ENCODE measurements at regions not wholly inside any gene's neighbourhood (a gene's known extent, or its start where the extent isn't known, plus 50 kb on each side); places are given as distances from the start of the nearest gene placed in this dataset.

GRCh38 chr12:25733541-25733940 lies 180.5 kb upstream of the LMNTD1 start:
- Histone ChIP-seq H3K27ac (ENCODE audit: low read length) (no peak overlapping the region), H3K9me3 (no peaks in the 10 kb centered on the region), H3K4me1 (ENCODE audit: control insufficient read depth in 1 of 2, extremely low read depth in 1 of 2, insufficient read depth in 2 of 2, low read length in 2 of 2) (no peaks in the 10 kb centered on the region), H3K36me3 (ENCODE audit: control insufficient read depth in 2 of 2, extremely low read depth in 1 of 2, insufficient read depth in 1 of 2, low read length in 1 of 2) (no peaks in the 10 kb centered on the region), H3K27me3 (replicated peaks in 1 of 2; ENCODE audit: control insufficient read depth in 2 of 2, extremely low read depth in 1 of 2, insufficient read depth in 2 of 2, low read length in 1 of 2) (no peaks in the 10 kb centered on the region), H3K4me3 (ENCODE audit: control insufficient read depth in 1 of 2, extremely low read depth in 1 of 2, low read length in 1 of 2) (no peak overlapping the region)
- Mint-ChIP-seq H3K4me1 (no peaks in the 10 kb centered on the region), H3K4me3 (no peak overlapping the region), H3K27ac (no peak overlapping the region), H3K36me3 (no peaks in the 10 kb centered on the region), H3K9me3 (peaks cover 0 to 5% (median 3%) of the 10 kb centered on the region in 3 donors), H3K27me3 (peaks cover 0 to 1% of the 10 kb centered on the region in 2 donors)
- ChIA-PET POLR2A (no interaction called here), CTCF (no interaction called here)
- ATAC-seq (replicated peaks in 1 of 4) = no peak
- DNase-seq = no peak
- no CpG with 5 or more reads among the region's 1 CpG for WGBS (ENCODE audit: insufficient coverage)

GRCh38 chr12:25734529-25735180 lies 181.6 kb upstream of the LMNTD1 start:
- no peaks in the 10 kb centered on the region for H3K36me3 ChIP-seq (ENCODE audit: control insufficient read depth in 2 of 2, extremely low read depth in 1 of 2, insufficient read depth in 1 of 2, low read length in 1 of 2)
- Mint-ChIP-seq H3K9me3 (peaks cover 0 to 5% (median 3%) of the 10 kb centered on the region in 3 donors), H3K36me3 (no peaks in the 10 kb centered on the region), H3K27me3 (peaks cover 0 to 1% of the 10 kb centered on the region in 2 donors), H3K27ac (no peak overlapping the region), H3K4me1 (no peaks in the 10 kb centered on the region), H3K4me3 (no peak overlapping the region)
- H3K27me3 ChIP-seq (replicated peaks in 1 of 2; ENCODE audit: control insufficient read depth in 2 of 2, extremely low read depth in 1 of 2, insufficient read depth in 2 of 2, low read length in 1 of 2) = no peaks in the 10 kb centered on the region
- H3K9me3 ChIP-seq = no peaks in the 10 kb centered on the region
- no peak for ATAC-seq (replicated peaks in 1 of 4)
- ChIA-PET POLR2A (no interaction called here), CTCF (no interaction called here)
- H3K4me3 ChIP-seq (ENCODE audit: control insufficient read depth in 1 of 2, extremely low read depth in 1 of 2, low read length in 1 of 2) = no peak overlapping the region
- no CpG with 5 or more reads among the region's 1 CpG for WGBS (ENCODE audit: insufficient coverage)
- no peaks in the 10 kb centered on the region for H3K4me1 ChIP-seq (ENCODE audit: control insufficient read depth in 1 of 2, extremely low read depth in 1 of 2, insufficient read depth in 2 of 2, low read length in 2 of 2)
- DNase-seq = no peak
- no peak overlapping the region for H3K27ac ChIP-seq (ENCODE audit: low read length)

- Histone ChIP-seq H3K27me3 (replicated peaks in 1 of 2; ENCODE audit: control insufficient read depth in 2 of 2, extremely low read depth in 1 of 2, insufficient read depth in 2 of 2, low read length in 1 of 2) (no peaks in the 10 kb centered on the region), H3K27ac (ENCODE audit: low read length) (no peak overlapping the region), H3K9me3 (no peaks in the 10 kb centered on the region), H3K36me3 (ENCODE audit: control insufficient read depth in 2 of 2, extremely low read depth in 1 of 2, insufficient read depth in 1 of 2, low read length in 1 of 2) (no peaks in the 10 kb centered on the region), H3K4me1 (ENCODE audit: control insufficient read depth in 1 of 2, extremely low read depth in 1 of 2, insufficient read depth in 2 of 2, low read length in 2 of 2) (no peaks in the 10 kb centered on the region), H3K4me3 (ENCODE audit: control insufficient read depth in 1 of 2, extremely low read depth in 1 of 2, low read length in 1 of 2) (no peak overlapping the region)
- no CpG with 5 or more reads among the region's 1 CpG for WGBS (ENCODE audit: insufficient coverage)
- no peaks in the 10 kb centered on the region for H3K4me1 Mint-ChIP-seq
- CTCF ChIA-PET = no interaction called here
- no peaks in the 10 kb centered on the region for H3K36me3 Mint-ChIP-seq
- H3K27me3 Mint-ChIP-seq = peaks cover 0 to 2% of the 10 kb centered on the region in 2 donors
- ATAC-seq (replicated peaks in 1 of 4) (no peak), DNase-seq (no peak)
- POLR2A ChIA-PET = no interaction called here
- peaks cover 0 to 3% (median 2%) of the 10 kb centered on the region in 3 donors for H3K9me3 Mint-ChIP-seq
- no peak overlapping the region for H3K27ac Mint-ChIP-seq
- H3K4me3 Mint-ChIP-seq = no peak overlapping the region
Measured at GRCh38 chr12:25740617-25741016, 187.5 kb upstream of the LMNTD1 start.

GRCh38 chr12:25741917-25742316 lies 188.8 kb upstream of the LMNTD1 start:
- no peak overlapping the region for H3K4me3 Mint-ChIP-seq
- ChIA-PET CTCF (no interaction called here), POLR2A (no interaction called here)
- H3K36me3 Mint-ChIP-seq = no peaks in the 10 kb centered on the region
- H3K27me3 Mint-ChIP-seq = peaks cover 0 to 2% of the 10 kb centered on the region in 2 donors
- H3K36me3 ChIP-seq (ENCODE audit: control insufficient read depth in 2 of 2, extremely low read depth in 1 of 2, insufficient read depth in 1 of 2, low read length in 1 of 2) = no peaks in the 10 kb centered on the region
- no peaks in the 10 kb centered on the region for H3K4me1 ChIP-seq (ENCODE audit: control insufficient read depth in 1 of 2, extremely low read depth in 1 of 2, insufficient read depth in 2 of 2, low read length in 2 of 2)
- H3K27me3 ChIP-seq (replicated peaks in 1 of 2; ENCODE audit: control insufficient read depth in 2 of 2, extremely low read depth in 1 of 2, insufficient read depth in 2 of 2, low read length in 1 of 2) = no peaks in the 10 kb centered on the region
- WGBS (ENCODE audit: insufficient coverage) = no CpG with 5 or more reads among the region's 1 CpG
- no peak overlapping the region for H3K27ac ChIP-seq (ENCODE audit: low read length)
- DNase-seq (no peak), ATAC-seq (replicated peaks in 1 of 4) (no peak)
- no peak overlapping the region for H3K4me3 ChIP-seq (ENCODE audit: control insufficient read depth in 1 of 2, extremely low read depth in 1 of 2, low read length in 1 of 2)
- no peaks in the 10 kb centered on the region for H3K9me3 ChIP-seq
- peaks cover 0 to 3% (median 2%) of the 10 kb centered on the region in 3 donors for H3K9me3 Mint-ChIP-seq
- no peaks in the 10 kb centered on the region for H3K4me1 Mint-ChIP-seq
- no peak overlapping the region for H3K27ac Mint-ChIP-seq

- H3K4me1 Mint-ChIP-seq = no peaks in the 10 kb centered on the region
- CTCF ChIA-PET = interaction anchor here in 1 of 2 donors (0.7 kb wide), 1 partner anchor 31 kb away, joined by 3 read pairs; no protein-coding TSS in a partner anchor
Measured at GRCh38 chr12:25743679-25744215, 190.7 kb upstream of the LMNTD1 start.

GRCh38 chr12:25744313-25744712 lies 191.2 kb upstream of the LMNTD1 start:
- H3K27me3 Mint-ChIP-seq = peaks cover 2 to 10% of the 10 kb centered on the region in 2 donors
- H3K36me3 ChIP-seq (ENCODE audit: control insufficient read depth in 2 of 2, extremely low read depth in 1 of 2, insufficient read depth in 1 of 2, low read length in 1 of 2) = no peaks in the 10 kb centered on the region
- H3K9me3 Mint-ChIP-seq = no peaks in the 10 kb centered on the region
- no peaks in the 10 kb centered on the region for H3K27me3 ChIP-seq (replicated peaks in 1 of 2; ENCODE audit: control insufficient read depth in 2 of 2, extremely low read depth in 1 of 2, insufficient read depth in 2 of 2, low read length in 1 of 2)
- H3K4me3 Mint-ChIP-seq = no peak overlapping the region
- H3K27ac ChIP-seq (ENCODE audit: low read length) = no peak overlapping the region
- H3K4me3 ChIP-seq (ENCODE audit: control insufficient read depth in 1 of 2, extremely low read depth in 1 of 2, low read length in 1 of 2) = no peak overlapping the region
- CTCF ChIA-PET = interaction anchor here (0.6 to 0.7 kb wide), 2 partner anchors 30 to 114 kb away, joined by 3 to 4 read pairs; no protein-coding TSS in a partner anchor
- H3K36me3 Mint-ChIP-seq = no peaks in the 10 kb centered on the region
- POLR2A ChIA-PET = interaction anchor here in 1 of 2 donors (0.6 kb wide), 1 partner anchor 292 kb away, joined by 4 read pairs; no protein-coding TSS in a partner anchor
- no peak for ATAC-seq (replicated peaks in 1 of 4)
- WGBS (ENCODE audit: insufficient coverage) = 38% methylated on average over 1 of the region's 4 CpGs
- H3K27ac Mint-ChIP-seq = no peak overlapping the region
- no peaks in the 10 kb centered on the region for H3K4me1 Mint-ChIP-seq
- H3K9me3 ChIP-seq = no peaks in the 10 kb centered on the region
- DNase-seq = no peak
- H3K4me1 ChIP-seq (ENCODE audit: control insufficient read depth in 1 of 2, extremely low read depth in 1 of 2, insufficient read depth in 2 of 2, low read length in 2 of 2) = no peaks in the 10 kb centered on the region

More at GRCh38 chr12:25743679-25744215, 190.7 kb upstream of the LMNTD1 start:
- no peaks in the 10 kb centered on the region for H3K27me3 ChIP-seq (replicated peaks in 1 of 2; ENCODE audit: control insufficient read depth in 2 of 2, extremely low read depth in 1 of 2, insufficient read depth in 2 of 2, low read length in 1 of 2)
- no peaks in the 10 kb centered on the region for H3K36me3 ChIP-seq (ENCODE audit: control insufficient read depth in 2 of 2, extremely low read depth in 1 of 2, insufficient read depth in 1 of 2, low read length in 1 of 2)
- Mint-ChIP-seq H3K27ac (no peak overlapping the region), H3K36me3 (no peaks in the 10 kb centered on the region), H3K9me3 (no peaks in the 10 kb centered on the region), H3K4me3 (no peak overlapping the region), H3K27me3 (peaks cover 2 to 4% of the 10 kb centered on the region in 2 donors)
- ATAC-seq (replicated peaks in 1 of 4) (no peak), DNase-seq (no peak)
- H3K4me1 ChIP-seq (ENCODE audit: control insufficient read depth in 1 of 2, extremely low read depth in 1 of 2, insufficient read depth in 2 of 2, low read length in 2 of 2) = no peaks in the 10 kb centered on the region
- no peak overlapping the region for H3K27ac ChIP-seq (ENCODE audit: low read length)
- no peak overlapping the region for H3K4me3 ChIP-seq (ENCODE audit: control insufficient read depth in 1 of 2, extremely low read depth in 1 of 2, low read length in 1 of 2)
- POLR2A ChIA-PET = no interaction called here
- no peaks in the 10 kb centered on the region for H3K9me3 ChIP-seq
- 31% methylated on average over 2 of the region's 5 CpGs for WGBS (ENCODE audit: insufficient coverage)

Data from T-cell (primary cell).